Vagina (tissue), 2 donors: ENCODE measurements at regions not wholly inside any gene's neighbourhood (a gene's known extent, or its start where the extent isn't known, plus 50 kb on each side); places are given as distances from the start of the nearest gene placed in this dataset.

Source experiments
- DNase-seq, 2 donors: peaks; one replicate each; pipeline ENCODE4 v3.0.0-alpha.2; 2017; ENCODE audit errors: extremely low spot score in 2 of 2
- H3K27ac ChIP-seq: fragments of 200-600 bp; sonication (generic); one replicate; pipeline ENCODE4 v1.5.1; 2019
- H3K27me3 ChIP-seq: fragments of 200-600 bp; sonication (generic); one replicate; pipeline ENCODE4 v1.5.1; 2019
- H3K36me3 ChIP-seq, 2 donors: fragments of 200-600 bp; sonication (generic); one replicate each; pipeline ENCODE4 v1.5.1; 2017 to 2019
- H3K4me1 ChIP-seq: fragments of 200-600 bp; sonication (generic); one replicate; pipeline ENCODE4 v1.5.1; 2019
- H3K4me3 ChIP-seq, 2 donors: fragments of 200-600 bp; sonication (generic); 1 replicate in 1 of 2; 2 replicates in 1 of 2; pipeline ENCODE4 v1.5.1; 2016 to 2019
- H3K9me3 ChIP-seq: fragments of 200-600 bp; sonication (generic); one replicate; pipeline ENCODE4 v1.5.1; 2019
- CTCF ChIP-seq, 3 experiments: fragments of 450-650 bp in 2 of 3; fragments of 200-600 bp in 1 of 3; sonication (generic) in 1 of 3; IDR thresholded peaks; one replicate each; pipeline ENCODE4 v1.5.1; 2017 to 2019; ENCODE audit warnings: antibody characterized with exemption in 3 of 3, mild to moderate bottlenecking in 2 of 3, moderate library complexity in 2 of 3
- POLR2A ChIP-seq, 2 donors: fragments of 450-650 bp; IDR thresholded peaks; one replicate each; pipeline ENCODE4 v1.6.1; 2017; ENCODE audit warnings: antibody characterized with exemption in 2 of 2, mild to moderate bottlenecking in 2 of 2, moderate library complexity in 2 of 2
- POLR2AphosphoS5 ChIP-seq, 2 donors: sonication (generic); formaldehyde crosslinking; IDR thresholded peaks; one replicate each; pipeline ENCODE4 v1.9.0; 2017; ENCODE audit warnings: antibody characterized with exemption in 2 of 2, mild to moderate bottlenecking in 2 of 2, low read depth in 1 of 2; ENCODE audit not compliant: insufficient read depth in 1 of 2
- intact Hi-C: fragments of 100-400 bp; cut with DNase I; formaldehyde crosslinking; loops from one replicate; pipeline ENCODE4 v1.15.1; 2023

DNA sequence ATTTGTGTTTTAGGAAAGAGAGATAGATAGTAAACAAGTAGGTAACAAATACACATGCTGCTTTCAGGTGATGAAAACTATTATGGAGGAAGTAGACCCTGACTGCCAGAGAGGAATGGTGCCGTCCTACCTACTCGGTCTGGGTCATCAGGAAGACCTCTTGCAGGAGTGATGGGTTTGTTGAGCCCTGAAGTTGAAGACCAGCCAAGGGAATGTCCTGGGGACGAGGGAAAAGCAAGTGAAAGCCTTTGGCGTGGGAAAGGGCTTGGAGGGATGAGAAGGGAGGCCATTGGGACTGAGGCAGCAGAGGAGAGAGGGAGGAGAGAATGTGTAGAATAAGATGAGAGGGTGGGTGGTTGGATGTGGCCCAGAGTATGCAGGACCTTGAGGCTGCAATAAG is 379.5 kb upstream of the USP24 start:
- peak; percentile 70 to 71 for DNase-seq
- H3K36me3 ChIP-seq = no peaks in the 10 kb centered on the region
- no peaks in the 10 kb centered on the region for H3K27me3 ChIP-seq
- no peak overlapping the region for H3K4me3 ChIP-seq
- TF ChIP-seq CTCF (IDR thresholded peaks at IDR 0.05) (no peak), POLR2AphosphoS5 (IDR thresholded peaks at IDR 0.05; ENCODE audit: insufficient read depth in 1 of 2, low read depth in 1 of 2) (no peak), POLR2A (IDR thresholded peaks at IDR 0.05) (no peak)
- intact Hi-C loops = no loop called here
- H3K9me3 ChIP-seq = no peaks in the 10 kb centered on the region
- no peak overlapping the region for H3K27ac ChIP-seq
- H3K4me1 ChIP-seq = peaks cover 13% of the 10 kb centered on the region

GRCh38 chr1:55593298-55593697 is 378.1 kb upstream of the USP24 start:
- peaks cover 27% of the 10 kb centered on the region for H3K4me1 ChIP-seq
- H3K36me3 ChIP-seq = no peaks in the 10 kb centered on the region
- peak; percentile 46 to 75 for DNase-seq
- H3K27ac ChIP-seq = no peak overlapping the region
- H3K27me3 ChIP-seq = no peaks in the 10 kb centered on the region
- intact Hi-C loops = no loop called here
- no peak for TF ChIP-seq CTCF (IDR thresholded peaks at IDR 0.05)
- TF ChIP-seq POLR2A (IDR thresholded peaks at IDR 0.05) = no peak
- TF ChIP-seq POLR2AphosphoS5 (IDR thresholded peaks at IDR 0.05; ENCODE audit: insufficient read depth in 1 of 2, low read depth in 1 of 2) = no peak
- no peak overlapping the region for H3K4me3 ChIP-seq
- H3K9me3 ChIP-seq = no peaks in the 10 kb centered on the region

- Histone ChIP-seq H3K27me3 (no peaks in the 10 kb centered on the region), H3K4me3 (no peak overlapping the region), H3K9me3 (no peaks in the 10 kb centered on the region), H3K36me3 (no peaks in the 10 kb centered on the region), H3K4me1 (peaks cover 36% of the 10 kb centered on the region), H3K27ac (peak overlapping the region; percentile 91)
- intact Hi-C loops = no loop called here
- peak in 1 of 2 donors; percentile 79 for DNase-seq
- TF ChIP-seq CTCF (IDR thresholded peaks at IDR 0.05) (no peak), POLR2A (IDR thresholded peaks at IDR 0.05) (no peak)
Measured at GRCh38 chr1:55592122-55592521, 377.0 kb upstream of the USP24 start.

DNA sequence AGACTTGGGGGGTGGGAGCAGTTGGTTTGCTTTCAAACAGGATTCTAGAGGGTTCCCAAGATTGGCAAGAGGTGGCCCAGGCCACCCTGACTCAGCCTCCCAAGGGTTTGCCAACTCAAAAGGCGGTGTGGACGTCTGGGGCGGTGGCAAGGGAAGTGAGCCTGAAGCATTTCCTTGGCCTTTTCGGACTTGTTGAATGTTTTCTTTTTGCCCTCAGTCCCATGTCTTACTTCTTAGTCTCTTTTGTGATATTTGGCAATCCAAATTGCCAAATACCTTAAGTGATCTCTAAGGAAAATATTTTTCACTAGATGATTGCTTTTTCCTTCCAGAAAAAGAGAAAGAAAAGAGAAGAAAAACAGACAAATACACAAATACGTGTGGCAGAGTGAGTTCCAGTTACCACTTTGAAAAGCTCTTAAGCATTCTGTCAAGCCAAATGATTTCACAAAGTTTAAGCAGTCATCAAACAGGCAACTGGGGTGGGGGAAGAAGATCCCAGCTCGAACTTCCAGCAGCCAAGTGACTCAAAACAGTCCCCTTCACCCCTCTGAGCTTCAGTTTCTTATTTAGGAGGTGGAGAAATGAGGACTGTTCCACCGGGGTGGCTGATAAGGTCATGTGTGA is 374.6 kb upstream of the USP24 start:
- H3K4me1 ChIP-seq = peaks cover 49% of the 10 kb centered on the region
- peak overlapping the region; percentile 91 for H3K27ac ChIP-seq
- H3K9me3 ChIP-seq = no peaks in the 10 kb centered on the region
- DNase-seq = no peak
- H3K36me3 ChIP-seq = no peaks in the 10 kb centered on the region
- intact Hi-C loops = loop anchor here (10.0 kb wide), 1 partner anchor 45 kb away; no protein-coding TSS in a partner anchor
- TF ChIP-seq CTCF (IDR thresholded peaks at IDR 0.05) = no peak
- no peak for TF ChIP-seq POLR2AphosphoS5 (IDR thresholded peaks at IDR 0.05; ENCODE audit: insufficient read depth in 1 of 2, low read depth in 1 of 2)
- TF ChIP-seq POLR2A (IDR thresholded peaks at IDR 0.05) = no peak
- no peaks in the 10 kb centered on the region for H3K27me3 ChIP-seq
- H3K4me3 ChIP-seq = no peak overlapping the region

- no peaks in the 10 kb centered on the region for H3K9me3 ChIP-seq
- intact Hi-C loops = loop anchor here (10.0 kb wide), 1 partner anchor 46 kb away; no protein-coding TSS in a partner anchor
- H3K36me3 ChIP-seq = no peaks in the 10 kb centered on the region
- no peaks in the 10 kb centered on the region for H3K27me3 ChIP-seq
- no peak for TF ChIP-seq CTCF (IDR thresholded peaks at IDR 0.05)
- TF ChIP-seq POLR2AphosphoS5 (IDR thresholded peaks at IDR 0.05; ENCODE audit: insufficient read depth in 1 of 2, low read depth in 1 of 2) = no peak
- no peak for TF ChIP-seq POLR2A (IDR thresholded peaks at IDR 0.05)
- DNase-seq = no peak
- H3K4me1 ChIP-seq = peaks cover 60% of the 10 kb centered on the region
- H3K27ac ChIP-seq = peak overlapping the region; percentile 91
- H3K4me3 ChIP-seq = no peak overlapping the region
Measured at GRCh38 chr1:55588309-55588708, 373.1 kb upstream of the USP24 start.
